ENCODE measurements at regions not wholly inside any gene's neighbourhood (a gene's known extent, or its start where the extent isn't known, plus 50 kb on each side); places are given as distances from the start of the nearest gene placed in this dataset.

DNA sequence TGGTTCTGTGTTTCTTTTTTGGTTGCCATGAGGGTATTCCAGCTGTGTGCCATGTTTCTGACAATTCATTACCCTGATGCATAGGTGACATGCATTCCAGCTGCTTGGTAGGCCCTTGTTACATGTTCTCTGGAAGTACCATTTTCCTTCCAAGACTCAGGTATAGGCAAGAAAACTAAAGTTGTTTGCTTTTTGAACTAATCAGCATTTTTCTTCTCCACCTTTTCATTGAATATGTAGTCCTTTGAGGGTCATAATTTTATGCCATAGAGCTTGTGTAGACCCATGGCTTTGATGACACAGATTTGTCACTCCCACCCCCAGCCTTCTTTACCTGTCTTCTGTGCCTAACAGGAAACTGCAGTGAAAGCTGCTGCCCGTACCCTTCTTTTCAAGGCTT, 339.2 kb downstream of the MED10 start:
- TF ChIP-seq MYC (IDR thresholded peaks at IDR 0.05; ENCODE audit: low read depth, low read length) (no peak), POLR2A (IDR thresholded peaks at IDR 0.05; ENCODE audit: extremely low read depth, insufficient read length) (no peak)
- DNase-seq (ENCODE audit: low read depth) = no peak
- H3K4me3 ChIP-seq (ENCODE audit: low read depth, low read length) = no peak overlapping the region

DNA sequence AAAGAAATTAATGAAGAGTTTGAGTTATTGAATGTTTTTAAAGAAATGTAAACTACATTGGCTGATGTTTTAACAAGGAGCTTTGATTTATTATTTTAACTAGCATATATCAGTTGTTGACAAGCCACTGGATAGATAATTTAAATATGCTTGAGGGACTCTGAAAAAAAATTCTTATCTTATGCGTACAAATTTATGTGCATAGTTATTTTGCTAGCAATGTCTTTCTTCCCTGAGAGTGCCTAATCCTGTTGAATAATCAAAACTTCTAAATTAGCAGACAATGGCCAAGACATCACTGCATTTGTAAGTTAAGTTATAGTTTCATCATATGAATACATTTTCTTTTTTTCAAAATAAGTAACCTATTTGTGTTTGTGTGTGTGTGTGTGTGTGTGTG, 342.3 kb downstream of the MED10 start:
- TF ChIP-seq POLR2A (IDR thresholded peaks at IDR 0.05; ENCODE audit: extremely low read depth, insufficient read length) (no peak), MYC (IDR thresholded peaks at IDR 0.05; ENCODE audit: low read depth, low read length) (no peak)
- TF ChIP-seq, protein P1, sequence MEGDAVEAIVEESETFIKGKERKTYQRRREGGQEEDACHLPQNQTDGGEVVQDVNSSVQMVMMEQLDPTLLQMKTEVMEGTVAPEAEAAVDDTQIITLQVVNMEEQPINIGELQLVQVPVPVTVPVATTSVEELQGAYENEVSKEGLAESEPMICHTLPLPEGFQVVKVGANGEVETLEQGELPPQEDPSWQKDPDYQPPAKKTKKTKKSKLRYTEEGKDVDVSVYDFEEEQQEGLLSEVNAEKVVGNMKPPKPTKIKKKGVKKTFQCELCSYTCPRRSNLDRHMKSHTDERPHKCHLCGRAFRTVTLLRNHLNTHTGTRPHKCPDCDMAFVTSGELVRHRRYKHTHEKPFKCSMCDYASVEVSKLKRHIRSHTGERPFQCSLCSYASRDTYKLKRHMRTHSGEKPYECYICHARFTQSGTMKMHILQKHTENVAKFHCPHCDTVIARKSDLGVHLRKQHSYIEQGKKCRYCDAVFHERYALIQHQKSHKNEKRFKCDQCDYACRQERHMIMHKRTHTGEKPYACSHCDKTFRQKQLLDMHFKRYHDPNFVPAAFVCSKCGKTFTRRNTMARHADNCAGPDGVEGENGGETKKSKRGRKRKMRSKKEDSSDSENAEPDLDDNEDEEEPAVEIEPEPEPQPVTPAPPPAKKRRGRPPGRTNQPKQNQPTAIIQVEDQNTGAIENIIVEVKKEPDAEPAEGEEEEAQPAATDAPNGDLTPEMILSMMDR (IDR thresholded peaks at IDR 0.05; ENCODE audit: low read depth, low read length) = no peak
- TF ChIP-seq, protein P2, sequence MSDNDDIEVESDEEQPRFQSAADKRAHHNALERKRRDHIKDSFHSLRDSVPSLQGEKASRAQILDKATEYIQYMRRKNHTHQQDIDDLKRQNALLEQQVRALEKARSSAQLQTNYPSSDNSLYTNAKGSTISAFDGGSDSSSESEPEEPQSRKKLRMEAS (IDR thresholded peaks at IDR 0.05; ENCODE audit: low read depth, low read length) = no peak
- no peak overlapping the region for H3K4me3 ChIP-seq (ENCODE audit: low read depth, low read length)
- DNase-seq (ENCODE audit: low read depth) = no peak

DNA sequence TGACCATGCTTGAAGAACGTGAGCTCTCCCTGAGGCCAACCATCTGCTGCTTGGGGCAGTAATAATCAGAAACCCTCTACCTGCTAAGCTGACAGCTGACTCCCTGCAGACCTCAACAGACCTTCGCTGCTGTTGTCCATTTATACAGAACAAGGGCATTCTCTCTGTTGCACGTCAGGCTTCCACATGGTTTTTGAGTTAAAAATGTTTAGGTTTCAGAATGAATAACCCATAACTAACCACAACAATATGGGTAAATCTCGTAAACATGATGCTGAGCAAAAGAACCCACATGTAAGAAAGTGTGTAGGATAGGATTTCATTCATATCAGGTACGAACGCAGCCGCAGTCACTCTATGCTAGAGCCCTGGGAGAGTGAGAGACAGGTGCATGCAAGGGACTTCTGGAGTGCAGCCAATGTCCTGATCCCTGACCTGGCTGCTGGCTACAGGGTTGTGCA, 348.5 kb downstream of the MED10 start:
- DNase-seq (ENCODE audit: low read depth) = no peak
- TF ChIP-seq POLR2A (IDR thresholded peaks at IDR 0.05; ENCODE audit: extremely low read depth, insufficient read length) (no peak), MYC (IDR thresholded peaks at IDR 0.05; ENCODE audit: low read depth, low read length) (no peak)
- TF ChIP-seq, protein P2 (IDR thresholded peaks at IDR 0.05; ENCODE audit: low read depth, low read length) = no peak
- TF ChIP-seq, protein P1 (IDR thresholded peaks at IDR 0.05; ENCODE audit: low read depth, low read length) = no peak
- no peak overlapping the region for H3K4me3 ChIP-seq (ENCODE audit: low read depth, low read length)

DNA sequence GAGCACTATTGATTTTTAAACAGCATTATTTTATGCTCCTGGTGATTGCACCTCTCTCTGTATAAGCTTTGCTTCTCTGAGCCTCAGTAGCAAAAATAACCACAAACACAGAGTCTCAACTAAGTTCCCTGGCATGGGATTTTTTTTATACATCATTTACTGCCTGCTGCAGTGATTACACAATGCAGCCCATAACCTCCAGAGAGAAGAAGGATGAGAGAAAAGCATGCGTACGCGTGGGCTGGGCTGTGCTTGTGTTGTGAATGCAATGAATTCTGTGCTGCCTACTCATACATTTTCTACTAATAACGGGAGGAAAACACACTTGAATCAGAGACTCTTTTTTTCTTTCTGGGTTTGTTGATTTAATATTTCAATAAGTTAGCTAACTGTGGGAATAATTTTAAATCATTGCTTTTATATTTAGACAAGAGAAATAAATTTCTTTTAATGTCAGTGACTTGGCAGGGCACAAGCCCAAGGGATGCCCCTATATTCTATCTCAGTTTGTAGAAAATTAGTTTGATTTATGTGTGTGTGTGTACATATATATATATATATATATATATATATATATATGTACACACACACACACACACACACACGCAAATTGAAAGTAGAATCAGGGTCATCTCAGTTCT, 351.5 kb downstream of the MED10 start:
- TF ChIP-seq POLR2A (IDR thresholded peaks at IDR 0.05; ENCODE audit: extremely low read depth, insufficient read length) = no peak
- TF ChIP-seq, protein P1 (IDR thresholded peaks at IDR 0.05; ENCODE audit: low read depth, low read length) = no peak
- TF ChIP-seq MYC (IDR thresholded peaks at IDR 0.05; ENCODE audit: low read depth, low read length) = no peak
- TF ChIP-seq, protein P2 (IDR thresholded peaks at IDR 0.05; ENCODE audit: low read depth, low read length) = no peak
- DNase-seq (ENCODE audit: low read depth) = no peak
- no peak overlapping the region for H3K4me3 ChIP-seq (ENCODE audit: low read depth, low read length)

DNA sequence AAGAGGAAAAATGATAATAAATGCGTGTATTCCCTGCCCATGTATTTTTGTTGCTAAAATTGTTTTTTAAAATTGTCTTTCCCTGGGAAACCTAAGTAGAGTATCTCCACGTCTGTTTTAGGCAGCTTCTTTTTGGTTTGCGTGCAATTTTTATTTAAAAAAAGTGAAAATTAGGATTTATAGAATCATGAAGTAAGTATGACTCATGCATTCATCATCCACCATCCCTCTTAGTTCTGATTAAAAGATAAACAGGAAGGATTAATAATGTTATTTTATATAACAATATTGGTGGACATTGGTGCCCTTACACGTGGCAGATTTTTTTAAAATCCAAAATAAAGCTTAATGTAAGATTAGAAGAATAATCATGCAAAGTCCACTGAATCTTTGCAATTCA, 358.7 kb downstream of the MED10 start:
- no peak for DNase-seq (ENCODE audit: low read depth)
- TF ChIP-seq POLR2A (IDR thresholded peaks at IDR 0.05; ENCODE audit: extremely low read depth, insufficient read length) (no peak), MYC (IDR thresholded peaks at IDR 0.05; ENCODE audit: low read depth, low read length) (no peak)
- TF ChIP-seq, protein P1 (IDR thresholded peaks at IDR 0.05; ENCODE audit: low read depth, low read length) = no peak
- TF ChIP-seq, protein P2 (IDR thresholded peaks at IDR 0.05; ENCODE audit: low read depth, low read length) = no peak
- no peak overlapping the region for H3K4me3 ChIP-seq (ENCODE audit: low read depth, low read length)

DNA sequence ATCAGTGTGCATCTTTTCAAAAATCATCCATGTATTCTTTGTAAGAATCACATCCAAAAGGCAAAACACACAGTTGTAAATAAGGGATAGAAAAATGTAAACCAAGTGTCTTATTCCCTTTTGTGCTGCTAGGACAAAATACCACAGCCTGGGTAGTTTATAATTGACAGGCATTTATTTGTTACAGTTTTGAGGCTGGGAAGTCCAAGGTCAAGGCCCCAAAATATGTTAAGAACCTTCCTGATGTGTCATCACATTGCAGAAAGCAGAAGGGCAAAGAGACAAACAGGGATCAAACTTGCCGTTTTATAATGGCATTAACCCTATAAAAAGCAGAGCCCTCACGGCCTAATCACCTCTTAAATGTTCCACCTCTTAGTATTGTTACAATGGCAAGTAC, 364.8 kb downstream of the MED10 start:
- TF ChIP-seq MYC (IDR thresholded peaks at IDR 0.05; ENCODE audit: low read depth, low read length) (no peak), POLR2A (IDR thresholded peaks at IDR 0.05; ENCODE audit: extremely low read depth, insufficient read length) (no peak)
- TF ChIP-seq, protein P2 (IDR thresholded peaks at IDR 0.05; ENCODE audit: low read depth, low read length) = no peak
- TF ChIP-seq, protein P1 (IDR thresholded peaks at IDR 0.05; ENCODE audit: low read depth, low read length) = no peak
- H3K4me3 ChIP-seq (ENCODE audit: low read depth, low read length) = no peak overlapping the region
- DNase-seq (ENCODE audit: low read depth) = no peak

Measured in NB4 (cell line).